GM12878 (cell line): ENCODE measurements at regions not wholly inside any gene's neighbourhood (a gene's known extent, or its start where the extent isn't known, plus 50 kb on each side); places are given as distances from the start of the nearest gene placed in this dataset.

ENCODE experiments used
- ATAC-seq: fragments of 200-7000 bp; cut with Tn5 transposase; 3 replicates; pipeline ENCODE4 v1.9.1; 2020; ENCODE audit warnings: mild to moderate bottlenecking, moderate library complexity
- BruUV-seq: library from RNA; stranded (reverse); fragments of 400-500 nt; replicated peaks from 2 replicates; lab custom pipeline; 2021; lab: Mats Ljungman, UMichigan
- CTCF ChIA-PET: fragments of 300-600 bp; sonication (Branson Sonifier 250); formaldehyde crosslinking; extraction: SDS; loops from one replicate; lab custom pipeline; 2021; ENCODE audit warnings: inconsistent platforms; lab: Yijun Ruan, JAX
- POLR2A ChIA-PET: fragments of 350-600 bp; formaldehyde crosslinking; extraction: SDS; loops from one replicate; lab custom pipeline; 2021; ENCODE audit warnings: inconsistent platforms; lab: Charles Lee
- RAD21 ChIA-PET: fragments of 300-600 bp; sonication (Branson Sonifier 250); formaldehyde crosslinking; loops from one replicate; lab custom pipeline; 2023; ENCODE audit warnings: antibody characterized with exemption; ENCODE audit not compliant: unreplicated experiment; lab: Charles Lee
- SMC1A ChIA-PET: fragments of 300-600 bp; sonication (Branson Sonifier 250); formaldehyde crosslinking; loops from one replicate; lab custom pipeline; 2023; ENCODE audit not compliant: unreplicated experiment, uncharacterized antibody; lab: Charles Lee
- DNase-seq: peaks from one replicate; pipeline ENCODE4 v3.0.0-alpha.2; 2011; ENCODE audit warnings: low read depth, low spot score
- FAIRE-seq: peaks from 3 replicates; lab custom pipeline; 2011; peaks lifted over from hg19 to GRCh38; lab: Jason Lieb, UNC
- H2AFZ ChIP-seq: 2 replicates; pipeline ENCODE4 v1.6.0; 2011; ENCODE audit warnings: low read depth, low read length, control low read depth; ENCODE audit not compliant: control insufficient read depth
- H3K27ac ChIP-seq: 2 replicates; pipeline ENCODE4 v1.5.1; 2011; ENCODE audit warnings: control low read depth; ENCODE audit not compliant: control insufficient read depth, insufficient read depth
- H3K27me3 ChIP-seq, 2 experiments: replicated peaks in 1 of 2; 2 replicates each; pipeline versions ENCODE4 v1.6.0 to v1.6.1; 2011; ENCODE audit warnings: low read length in 1 of 2; ENCODE audit not compliant: control insufficient read depth in 2 of 2, insufficient read depth in 2 of 2
- H3K36me3 ChIP-seq, 2 experiments: 2 replicates each; pipeline ENCODE4 v1.5.1; 2011; ENCODE audit warnings: low read length in 1 of 2; ENCODE audit not compliant: control insufficient read depth in 2 of 2, insufficient read depth in 2 of 2
- H3K4me1 ChIP-seq: 2 replicates; pipeline ENCODE4 v1.6.1; 2011; ENCODE audit warnings: mild to moderate bottlenecking, low read length, moderate library complexity, mixed read lengths; ENCODE audit not compliant: control insufficient read depth, insufficient read depth
- H3K4me2 ChIP-seq: 2 replicates; pipeline ENCODE4 v1.6.0; 2011; ENCODE audit warnings: control low read depth; ENCODE audit not compliant: control insufficient read depth, insufficient read depth
- H3K4me3 ChIP-seq: fragments of 200-600 bp; sonication (generic); 2 replicates; pipeline ENCODE4 v1.5.1; 2016
- H3K79me2 ChIP-seq: 2 replicates; pipeline ENCODE4 v1.6.0; 2011; ENCODE audit warnings: low read length; ENCODE audit not compliant: control insufficient read depth, insufficient read depth
- H3K9ac ChIP-seq: 2 replicates; pipeline ENCODE4 v1.8.0; 2011; ENCODE audit warnings: low read length, control low read depth, mixed read lengths; ENCODE audit not compliant: control insufficient read depth, insufficient read depth
- H3K9me3 ChIP-seq: replicated peaks from 3 replicates; pipeline ENCODE4 v1.5.1; 2011; ENCODE audit warnings: mild to moderate bottlenecking, low read length; ENCODE audit not compliant: control insufficient read depth, insufficient read depth
- H4K20me1 ChIP-seq: 2 replicates; pipeline ENCODE4 v1.6.0; 2011; ENCODE audit not compliant: control insufficient read depth, insufficient read depth
- ATF3 ChIP-seq: IDR thresholded peaks from 2 replicates; pipeline ENCODE4 v1.6.1; 2011; ENCODE audit warnings: low read depth, mild to moderate bottlenecking, low read length, moderate library complexity, borderline replicate concordance; ENCODE audit errors: extremely low read depth
- BCL11A ChIP-seq: IDR thresholded peaks from 2 replicates; pipeline ENCODE4 v1.6.1; 2011; ENCODE audit warnings: low read depth, low read length
- CBX5 ChIP-seq: sonication (generic); IDR thresholded peaks from 2 replicates; pipeline ENCODE4 v1.6.1; 2016; ENCODE audit warnings: low read depth, moderate library complexity, mild to moderate bottlenecking, inconsistent platforms
- EZH2 ChIP-seq: IDR thresholded peaks from 2 replicates; pipeline ENCODE4 v1.6.1; 2012; ENCODE audit warnings: low read depth, mild to moderate bottlenecking, control low read depth, inconsistent platforms, low read length, borderline replicate concordance; ENCODE audit not compliant: control insufficient read depth
- GATAD2B ChIP-seq: fragments of 450-650 bp; conservative IDR thresholded peaks from 2 replicates; pipeline ENCODE4 v1.6.1; 2017; ENCODE audit warnings: low read depth, mild to moderate bottlenecking, moderate library complexity
- IRF4 ChIP-seq: IDR thresholded peaks from 2 replicates; pipeline ENCODE4 v1.6.1; 2011; ENCODE audit warnings: low read depth, low read length
- IRF5 ChIP-seq: fragments of 450-650 bp; IDR thresholded peaks from 2 replicates; pipeline ENCODE4 v1.6.1; 2017; ENCODE audit warnings: borderline replicate concordance
- KAT2A ChIP-seq: conservative IDR thresholded peaks from 2 replicates; pipeline ENCODE4 v1.6.1; 2011; ENCODE audit warnings: low read depth, low read length; ENCODE audit not compliant: control insufficient read depth
- LARP7 ChIP-seq: fragments of 450-650 bp; IDR thresholded peaks from 2 replicates; pipeline ENCODE4 v1.6.1; 2017; ENCODE audit warnings: mild to moderate bottlenecking
- MYC ChIP-seq: IDR thresholded peaks from 2 replicates; pipeline ENCODE4 v1.6.1; 2011; ENCODE audit warnings: mild to moderate bottlenecking, low read length, moderate library complexity, inconsistent platforms; ENCODE audit not compliant: insufficient read depth, insufficient replicate concordance, insufficient read length, severe bottlenecking
- NFXL1 ChIP-seq: fragments of 450-650 bp; IDR thresholded peaks from 2 replicates; pipeline ENCODE4 v1.6.1; 2017; ENCODE audit warnings: antibody characterized with exemption, mild to moderate bottlenecking, borderline replicate concordance
- NFYA ChIP-seq: IDR thresholded peaks from 2 replicates; pipeline ENCODE4 v1.6.1; 2011; ENCODE audit warnings: low read depth, mild to moderate bottlenecking, low read length, improper control_type of control experiment, borderline replicate concordance
- NRF1 ChIP-seq: conservative IDR thresholded peaks from 2 replicates; pipeline ENCODE4 v1.6.1; 2011; ENCODE audit warnings: mild to moderate bottlenecking, low read depth, low read length, improper control_type of control experiment
- SMC3 ChIP-seq: IDR thresholded peaks from 2 replicates; pipeline ENCODE4 v1.6.1; 2011; ENCODE audit warnings: low read length, improper control_type of control experiment, borderline replicate concordance
- SP1 ChIP-seq: IDR thresholded peaks from one replicate; pipeline ENCODE4 v1.6.1; 2011; ENCODE audit warnings: low read depth, low read length
- TCF3 ChIP-seq: IDR thresholded peaks from 2 replicates; pipeline ENCODE4 v1.6.1; 2012; ENCODE audit warnings: low read depth, mild to moderate bottlenecking, low read length, borderline replicate concordance; ENCODE audit not compliant: insufficient read depth
- WGBS: methylation state at CpG from one replicate; pipeline ENCODE4 v1.1.6; 2016; ENCODE audit warnings: low lambda C conversion rate; ENCODE audit not compliant: insufficient replicate concordance, insufficient coverage; ENCODE audit errors: missing lambda C conversion rate; 5-methylcytosine and 5-hydroxymethylcytosine counted together
- in situ Hi-C: fragments of 300-500 bp; cut with MboI; formaldehyde crosslinking; loops from 9 replicates; pipeline ENCODE4 v1.14.3; 2018; ENCODE audit warnings: mixed read lengths
- intact Hi-C: fragments of 100-400 bp; cut with micrococcal nuclease; formaldehyde crosslinking; loops from one replicate; pipeline ENCODE4 v1.14.2; 2022; ENCODE audit not compliant: unreplicated experiment

GRCh38 chr6:139625998-139626975 lies 251.8 kb upstream of the CITED2 start:
- H3K9ac ChIP-seq: no peak overlapping the region
- SMC1A ChIA-PET: interaction anchor here (0.6 to 1.2 kb wide), 3 partner anchors 25 to 107 kb away, joined by 3 to 4 read pairs (median 4); no protein-coding TSS in a partner anchor
- CTCF ChIA-PET: no interaction called here
- RAD21 ChIA-PET: no interaction called here
- intact Hi-C loops: no loop called here
- H3K79me2 ChIP-seq: no peaks in the 10 kb centered on the region
- H3K27me3 ChIP-seq: no peaks in the 10 kb centered on the region
- ATAC-seq (no peak), FAIRE-seq (no peak), DNase-seq (no peak)
- H4K20me1 ChIP-seq: no peaks in the 10 kb centered on the region
- no peak overlapping the region for H2AFZ ChIP-seq
- H3K4me3 ChIP-seq: no peak overlapping the region
- POLR2A ChIA-PET: no interaction called here
- WGBS: 24% methylated on average over 5 of the region's 5 CpGs
- H3K4me2 ChIP-seq: no peak overlapping the region
- no TSS peak for BruUV-seq
- H3K9me3 ChIP-seq: no peaks in the 10 kb centered on the region
- H3K36me3 ChIP-seq: no peaks in the 10 kb centered on the region
- TF ChIP-seq MYC: no peak
- no peak for TF ChIP-seq NFXL1
- TF ChIP-seq KAT2A: no peak
- no peak for TF ChIP-seq SP1
- TF ChIP-seq NRF1: no peak
- TF ChIP-seq IRF4: no peak
- TF ChIP-seq EZH2: no peak
- no peak for TF ChIP-seq IRF5
- no peak for TF ChIP-seq ATF3
- TF ChIP-seq GATAD2B: no peak
- TF ChIP-seq BCL11A: no peak
- no peak for TF ChIP-seq CBX5
- TF ChIP-seq LARP7: no peak
- TF ChIP-seq TCF3: no peak
- no peak for TF ChIP-seq NFYA
- TF ChIP-seq SMC3: no peak
- no peaks in the 10 kb centered on the region for H3K4me1 ChIP-seq
- in situ Hi-C loops: no loop called here
- H3K27ac ChIP-seq: no peak overlapping the region
